SU-DHL-6 (cell line): ENCODE measurements at regions not wholly inside any gene's neighbourhood (a gene's known extent, or its start where the extent isn't known, plus 50 kb on each side); places are given as distances from the start of the nearest gene placed in this dataset.

Experiments used
- H2AFZ ChIP-seq: fragments of 200-600 bp; sonication (generic); 2 replicates; pipeline ENCODE4 v1.6.1; 2014; ENCODE audit warnings: low read depth, mild to moderate bottlenecking, moderate library complexity, mixed read lengths, antibody characterized with exemption, low read length; ENCODE audit not compliant: severe bottlenecking
- H3F3A ChIP-seq: fragments of 200-600 bp; shearing (Covaris generic); 2 replicates; pipeline ENCODE4 v1.6.0; 2016; ENCODE audit warnings: antibody characterized with exemption, mild to moderate bottlenecking; ENCODE audit not compliant: insufficient read depth
- H3K27ac ChIP-seq: fragments of 200-600 bp; sonication (generic); 2 replicates; pipeline ENCODE4 v1.5.1; 2016; ENCODE audit warnings: low read depth, mild to moderate bottlenecking, low read length, moderate library complexity, mixed read lengths
- H3K27me3 ChIP-seq: fragments of 200-600 bp; sonication (generic), shearing (Covaris generic); 2 replicates; pipeline ENCODE4 v1.6.0; 2014; ENCODE audit warnings: mild to moderate bottlenecking, low read length
- H3K36me3 ChIP-seq: fragments of 200-600 bp; sonication (generic); 2 replicates; pipeline ENCODE4 v1.6.1; 2014; ENCODE audit warnings: mild to moderate bottlenecking, low read length, mixed read lengths
- H3K4me2 ChIP-seq: fragments of 300-600, 200-600 bp; shearing (Covaris generic), sonication (generic); 2 replicates; pipeline ENCODE4 v1.6.0; 2014; ENCODE audit warnings: low read length, low read depth, mild to moderate bottlenecking; ENCODE audit not compliant: poor library complexity, severe bottlenecking
- H3K4me3 ChIP-seq: fragments of 200-600 bp; sonication (generic); 2 replicates; pipeline ENCODE4 v1.5.1; 2014; ENCODE audit warnings: antibody characterized with exemption, low read length, mild to moderate bottlenecking, mixed read lengths; ENCODE audit not compliant: insufficient read depth, poor library complexity, severe bottlenecking
- H3K79me2 ChIP-seq: fragments of 200-600 bp; sonication (generic); 2 replicates; pipeline ENCODE4 v1.6.1; 2014; ENCODE audit warnings: mild to moderate bottlenecking, low read length, moderate library complexity; ENCODE audit not compliant: insufficient read depth
- H3K9ac ChIP-seq: fragments of 200-600 bp; sonication (generic); 2 replicates; pipeline ENCODE4 v1.7.0; 2014; ENCODE audit warnings: mild to moderate bottlenecking, low read length
- H3K9me2 ChIP-seq: fragments of 200-600 bp; sonication (generic); replicated peaks from 2 replicates; pipeline ENCODE4 v1.6.1; 2014; ENCODE audit warnings: low read length; ENCODE audit not compliant: insufficient read depth
- H3K9me3 ChIP-seq: fragments of 200-600 bp; sonication (generic); 2 replicates; pipeline ENCODE4 v1.6.1; 2014; ENCODE audit warnings: low read length, mixed read lengths; ENCODE audit not compliant: insufficient read depth
- H4K20me1 ChIP-seq: fragments of 200-600 bp; sonication (generic); 2 replicates; pipeline ENCODE4 v1.6.1; 2014; ENCODE audit warnings: low read depth, mild to moderate bottlenecking, antibody characterized with exemption, low read length, moderate library complexity, mixed read lengths
- EZH2phosphoT487 ChIP-seq: fragments of 200-600 bp; sonication (generic), shearing (Covaris generic); conservative IDR thresholded peaks from 2 replicates; pipeline ENCODE4 v1.6.1; 2018; ENCODE audit warnings: mild to moderate bottlenecking, antibody characterized with exemption, low read length, moderate library complexity, mixed read lengths
- TF ChIP-seq, protein P1 (sequence below): fragments of 200-600 bp; sonication (generic); IDR thresholded peaks from one replicate; pipeline ENCODE4 v1.5.1; 2017; ENCODE audit warnings: antibody characterized with exemption, mild to moderate bottlenecking, low read length, moderate library complexity; ENCODE audit not compliant: insufficient read depth, poor library complexity, severe bottlenecking

DNA sequence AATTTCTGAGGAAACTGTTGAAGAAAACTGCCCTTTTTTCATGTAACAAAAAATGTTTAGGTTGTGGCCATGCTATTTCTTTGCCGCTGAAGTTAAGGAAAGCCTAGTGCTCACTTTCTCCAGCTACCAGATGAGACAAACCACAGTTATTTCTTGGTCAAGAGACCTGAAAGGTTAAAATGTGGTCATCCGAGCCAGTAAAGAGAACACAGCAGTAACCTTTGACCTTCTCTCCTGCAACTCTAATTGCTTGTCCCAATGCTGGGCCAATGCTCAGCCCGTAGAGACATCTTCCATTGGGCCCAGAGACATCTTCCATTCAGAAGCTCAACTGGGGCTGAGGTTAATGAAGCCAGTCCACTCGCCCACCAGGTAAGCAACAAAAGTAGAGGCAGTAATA lies 109.8 kb upstream of the CPSF6 start:
- Histone ChIP-seq H3K27me3 (no peaks in the 10 kb centered on the region), H3F3A (no peaks in the 10 kb centered on the region), H3K79me2 (no peaks in the 10 kb centered on the region), H4K20me1 (no peaks in the 10 kb centered on the region), H3K9me3 (no peaks in the 10 kb centered on the region), H3K36me3 (no peaks in the 10 kb centered on the region), H3K9me2 (no peaks in the 10 kb centered on the region), H2AFZ (no peak overlapping the region), H3K4me3 (no peak overlapping the region), H3K27ac (no peak overlapping the region), H3K4me2 (no peak overlapping the region), H3K9ac (no peak overlapping the region)
- no peak for TF ChIP-seq EZH2phosphoT487
- TF ChIP-seq, protein P1, sequence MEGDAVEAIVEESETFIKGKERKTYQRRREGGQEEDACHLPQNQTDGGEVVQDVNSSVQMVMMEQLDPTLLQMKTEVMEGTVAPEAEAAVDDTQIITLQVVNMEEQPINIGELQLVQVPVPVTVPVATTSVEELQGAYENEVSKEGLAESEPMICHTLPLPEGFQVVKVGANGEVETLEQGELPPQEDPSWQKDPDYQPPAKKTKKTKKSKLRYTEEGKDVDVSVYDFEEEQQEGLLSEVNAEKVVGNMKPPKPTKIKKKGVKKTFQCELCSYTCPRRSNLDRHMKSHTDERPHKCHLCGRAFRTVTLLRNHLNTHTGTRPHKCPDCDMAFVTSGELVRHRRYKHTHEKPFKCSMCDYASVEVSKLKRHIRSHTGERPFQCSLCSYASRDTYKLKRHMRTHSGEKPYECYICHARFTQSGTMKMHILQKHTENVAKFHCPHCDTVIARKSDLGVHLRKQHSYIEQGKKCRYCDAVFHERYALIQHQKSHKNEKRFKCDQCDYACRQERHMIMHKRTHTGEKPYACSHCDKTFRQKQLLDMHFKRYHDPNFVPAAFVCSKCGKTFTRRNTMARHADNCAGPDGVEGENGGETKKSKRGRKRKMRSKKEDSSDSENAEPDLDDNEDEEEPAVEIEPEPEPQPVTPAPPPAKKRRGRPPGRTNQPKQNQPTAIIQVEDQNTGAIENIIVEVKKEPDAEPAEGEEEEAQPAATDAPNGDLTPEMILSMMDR, result no peak

DNA sequence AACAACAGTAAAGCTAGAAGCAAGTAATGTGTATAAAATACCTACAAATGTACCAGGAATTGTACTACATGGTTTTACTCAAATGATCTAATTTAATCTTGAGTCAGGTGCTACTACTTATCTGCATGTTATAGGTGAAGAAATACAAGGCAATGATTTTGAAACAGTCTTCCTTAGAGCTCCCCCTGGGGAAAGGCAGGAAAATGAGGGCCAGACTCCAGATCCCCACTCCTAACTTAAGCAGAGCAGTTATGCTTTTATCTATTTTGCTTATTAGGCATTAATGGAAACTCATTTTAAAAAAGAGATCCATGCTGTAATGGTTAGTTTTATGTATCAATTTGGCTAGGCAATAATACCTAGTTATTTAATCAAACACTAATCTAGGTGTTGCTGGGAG lies 109.3 kb upstream of the CPSF6 start:
- no peak for TF ChIP-seq EZH2phosphoT487
- TF ChIP-seq, protein P1, result no peak
- Histone ChIP-seq H3K79me2 (no peaks in the 10 kb centered on the region), H3K4me3 (no peak overlapping the region)

DNA sequence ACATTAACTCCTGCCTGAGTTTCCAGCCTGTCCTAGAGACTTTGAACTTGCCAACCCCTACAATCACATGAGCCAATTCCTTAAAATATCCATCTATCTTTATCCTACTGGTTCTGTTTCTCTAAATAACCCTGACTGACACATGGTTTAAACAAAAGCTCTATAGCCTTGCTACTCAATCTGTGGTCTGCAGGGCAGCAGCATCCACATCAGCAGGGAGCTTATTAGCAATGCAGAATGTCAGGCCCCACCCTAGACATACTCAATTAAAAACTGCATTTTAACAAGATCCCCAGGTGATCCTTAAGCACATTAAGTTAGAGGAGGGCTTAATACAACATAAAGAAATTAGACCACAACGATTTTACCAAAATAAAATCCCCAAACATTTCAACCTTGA lies 108.3 kb upstream of the CPSF6 start:
- Histone ChIP-seq H3K4me2 (no peak overlapping the region), H2AFZ (no peak overlapping the region), H3K27ac (no peak overlapping the region), H3K27me3 (no peaks in the 10 kb centered on the region), H3K36me3 (no peaks in the 10 kb centered on the region), H3K9me3 (no peaks in the 10 kb centered on the region), H3K9ac (no peak overlapping the region), H3K4me3 (no peak overlapping the region), H4K20me1 (no peaks in the 10 kb centered on the region), H3K79me2 (no peaks in the 10 kb centered on the region), H3K9me2 (no peaks in the 10 kb centered on the region), H3F3A (no peaks in the 10 kb centered on the region)
- no peak for TF ChIP-seq EZH2phosphoT487
- TF ChIP-seq, protein P1, result no peak

More for the DNA sequence above, 109.3 kb upstream of the CPSF6 start:
- H2AFZ ChIP-seq, result no peak overlapping the region
- H3K9me3 ChIP-seq, result no peaks in the 10 kb centered on the region
- H3K9me2 ChIP-seq, result no peaks in the 10 kb centered on the region
- H3K36me3 ChIP-seq, result no peaks in the 10 kb centered on the region
- H3K27ac ChIP-seq, result no peak overlapping the region
- H3K9ac ChIP-seq, result no peak overlapping the region
- no peaks in the 10 kb centered on the region for H3K27me3 ChIP-seq
- no peaks in the 10 kb centered on the region for H3F3A ChIP-seq
- no peaks in the 10 kb centered on the region for H4K20me1 ChIP-seq
- no peak overlapping the region for H3K4me2 ChIP-seq
